ENCODE measurements at regions not wholly inside any gene's neighbourhood (a gene's known extent, or its start where the extent isn't known, plus 50 kb on each side); places are given as distances from the start of the nearest gene placed in this dataset.
"Not testable (repeated sequence)": the region's sequence is repeated elsewhere in the genome, so short reads cannot be mapped to it uniquely, and the experiment has no call there.

DNA sequence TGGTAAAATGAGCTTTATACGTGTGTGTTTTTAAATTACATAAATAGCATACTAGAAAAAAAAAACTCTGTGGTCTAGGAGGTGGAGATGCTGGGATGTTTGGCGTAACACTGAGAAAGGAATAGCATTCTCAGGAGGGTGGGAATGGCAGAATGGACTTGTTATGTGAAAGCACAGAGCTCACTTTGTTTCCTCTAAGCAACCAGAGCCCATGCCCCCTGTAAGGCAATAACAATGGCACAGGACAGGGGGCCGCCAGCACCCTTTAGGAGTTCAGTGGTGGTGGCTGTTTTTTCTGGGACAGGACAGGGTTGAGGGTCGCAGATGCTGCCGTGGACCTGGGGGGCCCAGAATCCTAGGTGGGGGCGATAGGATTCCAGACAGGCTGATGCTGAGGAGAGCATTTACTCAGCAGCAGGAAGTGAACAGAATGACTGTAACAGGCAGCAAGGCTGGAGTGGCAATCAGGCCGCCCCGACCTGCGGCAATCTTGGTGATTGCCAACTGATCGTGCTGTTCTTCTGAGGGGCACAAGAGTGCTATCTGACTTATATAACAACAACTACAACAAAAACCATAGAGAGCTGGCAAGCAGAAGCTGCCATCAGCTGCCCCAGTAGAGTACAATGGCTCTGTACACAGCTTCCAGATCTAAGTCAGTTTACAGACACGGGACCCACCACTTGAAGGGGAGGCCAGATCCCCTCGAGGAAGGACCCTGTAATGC lies 160.4 kb downstream of the UACA start:
- no peak for TF ChIP-seq ZNF274 (IDR thresholded peaks at IDR 0.05; ENCODE audit: low read depth, low read length)
- no peak overlapping the region for H3K4me3 ChIP-seq (ENCODE audit: low read length)

- no peak overlapping the region for H3K4me3 ChIP-seq (ENCODE audit: low read length)
- no peak for TF ChIP-seq ZNF274 (IDR thresholded peaks at IDR 0.05; ENCODE audit: low read depth, low read length)
Observed at GRCh38 chr15:70602281-70602680, 161.1 kb downstream of the UACA start.

GRCh38 chr15:70597945-70598344 lies 165.4 kb downstream of the UACA start:
- H3K4me3 ChIP-seq (ENCODE audit: low read length), result no peak overlapping the region
- TF ChIP-seq ZNF274 (IDR thresholded peaks at IDR 0.05; ENCODE audit: low read depth, low read length), result no peak

GRCh38 chr15:70597056-70597603 lies 166.2 kb downstream of the UACA start:
- H3K4me3 ChIP-seq (ENCODE audit: low read length), result no peak overlapping the region
- no peak for TF ChIP-seq ZNF274 (IDR thresholded peaks at IDR 0.05; ENCODE audit: low read depth, low read length)

GRCh38 chr15:70596354-70597055 lies 166.9 kb downstream of the UACA start:
- H3K4me3 ChIP-seq (ENCODE audit: low read length), result no peak overlapping the region
- TF ChIP-seq ZNF274 (IDR thresholded peaks at IDR 0.05; ENCODE audit: low read depth, low read length), result no peak

GRCh38 chr15:70593795-70594194 lies 169.6 kb downstream of the UACA start:
- TF ChIP-seq ZNF274 (IDR thresholded peaks at IDR 0.05; ENCODE audit: low read depth, low read length), result no peak
- no peak overlapping the region for H3K4me3 ChIP-seq (ENCODE audit: low read length)

GRCh38 chr15:70589728-70590127 lies 173.6 kb downstream of the UACA start:
- TF ChIP-seq ZNF274 (IDR thresholded peaks at IDR 0.05; ENCODE audit: low read depth, low read length), result no peak
- H3K4me3 ChIP-seq (ENCODE audit: low read length), result no peak overlapping the region

- TF ChIP-seq ZNF274 (IDR thresholded peaks at IDR 0.05; ENCODE audit: low read depth, low read length), result no peak
- H3K4me3 ChIP-seq (ENCODE audit: low read length), result no peak overlapping the region
Observed at GRCh38 chr15:70589221-70589620, 174.1 kb downstream of the UACA start.

GRCh38 chr15:70588613-70589012 lies 174.7 kb downstream of the UACA start:
- H3K4me3 ChIP-seq (ENCODE audit: low read length), result no peak overlapping the region
- no peak for TF ChIP-seq ZNF274 (IDR thresholded peaks at IDR 0.05; ENCODE audit: low read depth, low read length)

- no peak overlapping the region for H3K4me3 ChIP-seq (ENCODE audit: low read length)
- no peak for TF ChIP-seq ZNF274 (IDR thresholded peaks at IDR 0.05; ENCODE audit: low read depth, low read length)
Observed at GRCh38 chr15:70587896-70588567, 175.3 kb downstream of the UACA start.

GRCh38 chr15:70587012-70587634 lies 176.2 kb downstream of the UACA start:
- H3K4me3 ChIP-seq (ENCODE audit: low read length), result not testable (repeated sequence)

- TF ChIP-seq ZNF274 (IDR thresholded peaks at IDR 0.05; ENCODE audit: low read depth, low read length), result no peak
- H3K4me3 ChIP-seq (ENCODE audit: low read length), result no peak overlapping the region
Observed at GRCh38 chr15:70586241-70586640, 177.1 kb downstream of the UACA start.

GRCh38 chr15:70585707-70586034 lies 177.7 kb downstream of the UACA start:
- no peak for TF ChIP-seq ZNF274 (IDR thresholded peaks at IDR 0.05; ENCODE audit: low read depth, low read length)
- no peak overlapping the region for H3K4me3 ChIP-seq (ENCODE audit: low read length)
